DND-41 (cell line): ENCODE measurements at regions not wholly inside any gene's neighbourhood (a gene's known extent, or its start where the extent isn't known, plus 50 kb on each side); places are given as distances from the start of the nearest gene placed in this dataset.

Source experiments
- EZH2 ChIP-seq: IDR thresholded peaks from 3 replicates; pipeline ENCODE4 v1.6.1; 2012; ENCODE audit warnings: borderline replicate concordance, low read depth, mild to moderate bottlenecking, moderate library complexity, low read length, inconsistent platforms; ENCODE audit not compliant: severe bottlenecking
- TF ChIP-seq, protein P1 (sequence below): IDR thresholded peaks from 2 replicates; pipeline ENCODE4 v1.5.1; 2012; ENCODE audit warnings: borderline replicate concordance, low read length, moderate library complexity, mild to moderate bottlenecking; ENCODE audit not compliant: poor library complexity, severe bottlenecking; ENCODE audit errors: extremely low read depth

DNA sequence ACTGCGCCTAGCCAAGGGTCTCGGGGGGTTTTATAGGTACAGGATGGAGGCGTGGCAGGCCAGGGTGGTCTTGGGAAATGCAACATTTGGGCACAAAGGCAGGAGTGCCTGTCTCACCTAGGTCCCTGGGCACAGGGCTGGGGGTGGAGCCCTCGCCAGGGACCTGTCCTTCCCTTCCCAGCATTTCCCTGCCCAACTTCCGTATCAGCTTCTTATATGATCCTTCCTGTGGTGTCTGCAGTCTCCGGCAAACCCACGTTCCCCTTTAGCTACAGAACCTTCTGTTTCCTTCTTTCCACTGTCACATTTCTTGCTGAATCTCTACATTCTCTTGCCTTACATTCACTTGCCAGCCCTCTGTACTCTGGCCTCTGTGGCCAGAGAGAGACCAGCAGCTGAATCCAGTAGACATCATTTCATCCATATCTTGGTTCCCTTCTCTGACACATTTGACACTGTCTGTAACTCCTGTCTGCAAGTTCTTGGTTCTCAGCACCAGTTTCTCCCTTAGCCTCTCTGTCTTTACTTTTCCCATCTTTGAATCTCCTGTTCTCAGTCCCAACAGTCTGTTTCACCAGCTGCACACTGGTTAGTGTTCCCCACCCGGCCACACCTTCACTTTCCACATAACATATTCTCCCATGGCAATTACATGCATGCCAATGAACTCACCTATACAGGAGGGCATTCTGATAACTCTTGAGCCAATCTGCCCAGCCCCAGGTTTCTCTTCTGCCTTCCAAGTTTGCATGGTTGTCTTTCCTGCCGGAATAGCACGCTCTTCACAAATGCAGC is 134.7 kb upstream of the ZNF608 start:
- TF ChIP-seq, protein P1, sequence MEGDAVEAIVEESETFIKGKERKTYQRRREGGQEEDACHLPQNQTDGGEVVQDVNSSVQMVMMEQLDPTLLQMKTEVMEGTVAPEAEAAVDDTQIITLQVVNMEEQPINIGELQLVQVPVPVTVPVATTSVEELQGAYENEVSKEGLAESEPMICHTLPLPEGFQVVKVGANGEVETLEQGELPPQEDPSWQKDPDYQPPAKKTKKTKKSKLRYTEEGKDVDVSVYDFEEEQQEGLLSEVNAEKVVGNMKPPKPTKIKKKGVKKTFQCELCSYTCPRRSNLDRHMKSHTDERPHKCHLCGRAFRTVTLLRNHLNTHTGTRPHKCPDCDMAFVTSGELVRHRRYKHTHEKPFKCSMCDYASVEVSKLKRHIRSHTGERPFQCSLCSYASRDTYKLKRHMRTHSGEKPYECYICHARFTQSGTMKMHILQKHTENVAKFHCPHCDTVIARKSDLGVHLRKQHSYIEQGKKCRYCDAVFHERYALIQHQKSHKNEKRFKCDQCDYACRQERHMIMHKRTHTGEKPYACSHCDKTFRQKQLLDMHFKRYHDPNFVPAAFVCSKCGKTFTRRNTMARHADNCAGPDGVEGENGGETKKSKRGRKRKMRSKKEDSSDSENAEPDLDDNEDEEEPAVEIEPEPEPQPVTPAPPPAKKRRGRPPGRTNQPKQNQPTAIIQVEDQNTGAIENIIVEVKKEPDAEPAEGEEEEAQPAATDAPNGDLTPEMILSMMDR = no peak
- no peak for TF ChIP-seq EZH2
